Mesodermal cell (in vitro differentiated cells): ENCODE measurements at regions not wholly inside any gene's neighbourhood (a gene's known extent, or its start where the extent isn't known, plus 50 kb on each side); places are given as distances from the start of the nearest gene placed in this dataset.

ENCODE experiments used
- H3K27ac ChIP-seq: 2 replicates; pipeline ENCODE4 v1.7.0; 2013; ENCODE audit warnings: mild to moderate bottlenecking, low read depth, low read length, moderate library complexity; ENCODE audit not compliant: severe bottlenecking
- H3K36me3 ChIP-seq: 2 replicates; pipeline ENCODE4 v1.7.1; 2013; ENCODE audit warnings: mild to moderate bottlenecking, low read length, moderate library complexity; ENCODE audit not compliant: control insufficient read depth, insufficient read depth
- H3K4me1 ChIP-seq: one replicate; pipeline ENCODE4 v1.7.1; 2013; ENCODE audit warnings: mild to moderate bottlenecking, low read length; ENCODE audit not compliant: insufficient read depth, control insufficient read depth, poor library complexity, severe bottlenecking
- H3K4me3 ChIP-seq: 2 replicates; pipeline ENCODE4 v1.7.0; 2013; ENCODE audit warnings: low read length, control low read depth, mild to moderate bottlenecking; ENCODE audit not compliant: insufficient read depth, poor library complexity, severe bottlenecking; ENCODE audit errors: extremely low read depth
- H3K9me3 ChIP-seq: 2 replicates; pipeline ENCODE4 v1.7.1; 2013; ENCODE audit warnings: mild to moderate bottlenecking, low read length, moderate library complexity; ENCODE audit not compliant: control insufficient read depth
- WGBS, 2 experiments: methylation state at CpG; one replicate each; pipeline ENCODE4 v1.1.5; 2013; ENCODE audit warnings: missing lambda C conversion rate in 2 of 2; ENCODE audit not compliant: insufficient coverage in 2 of 2; 5-methylcytosine and 5-hydroxymethylcytosine counted together

- Histone ChIP-seq H3K4me1 (no peaks in the 10 kb centered on the region), H3K27ac (no peak overlapping the region), H3K36me3 (no peaks in the 10 kb centered on the region), H3K4me3 (no peak overlapping the region), H3K9me3 (no peaks in the 10 kb centered on the region)
- WGBS, 2 experiments: 90 to 100% methylated on average over 1 of the region's 1 CpG
These were observed 201.6 kb upstream of the MEOX2 start for GRCh38 chr7:15888090-15888489.

GRCh38 chr7:15886626-15887025, 200.1 kb upstream of the MEOX2 start:
- no peak overlapping the region for H3K27ac ChIP-seq
- H3K36me3 ChIP-seq: no peaks in the 10 kb centered on the region
- H3K9me3 ChIP-seq: no peaks in the 10 kb centered on the region
- no CpG with 5 or more reads among the region's 1 CpG for WGBS, 2 experiments
- no peaks in the 10 kb centered on the region for H3K4me1 ChIP-seq
- no peak overlapping the region for H3K4me3 ChIP-seq

- WGBS, 2 experiments: 94 to 100% methylated on average over 2 of the region's 2 CpGs
- H3K36me3 ChIP-seq: no peaks in the 10 kb centered on the region
- H3K4me1 ChIP-seq: no peaks in the 10 kb centered on the region
- H3K27ac ChIP-seq: no peak overlapping the region
- H3K9me3 ChIP-seq: peaks cover 1% of the 10 kb centered on the region
- no peak overlapping the region for H3K4me3 ChIP-seq
These were observed 199.2 kb upstream of the MEOX2 start for GRCh38 chr7:15885678-15886077.

GRCh38 chr7:15874774-15875173, 188.3 kb upstream of the MEOX2 start:
- H3K36me3 ChIP-seq: no peaks in the 10 kb centered on the region
- H3K9me3 ChIP-seq: no peaks in the 10 kb centered on the region
- no peak overlapping the region for H3K27ac ChIP-seq
- no peak overlapping the region for H3K4me3 ChIP-seq
- H3K4me1 ChIP-seq: no peaks in the 10 kb centered on the region

- H3K4me1 ChIP-seq: no peaks in the 10 kb centered on the region
- H3K4me3 ChIP-seq: no peak overlapping the region
- no peak overlapping the region for H3K27ac ChIP-seq
- WGBS, 2 experiments: no CpG with 5 or more reads among the region's 1 CpG
- H3K36me3 ChIP-seq: no peaks in the 10 kb centered on the region
- H3K9me3 ChIP-seq: no peaks in the 10 kb centered on the region
These were observed 183.9 kb upstream of the MEOX2 start for GRCh38 chr7:15870347-15870746.

GRCh38 chr7:15867441-15867840, 181.0 kb upstream of the MEOX2 start:
- no peaks in the 10 kb centered on the region for H3K9me3 ChIP-seq
- peaks cover 2% of the 10 kb centered on the region for H3K4me1 ChIP-seq
- WGBS, 2 experiments: 100% methylated on average over 1 of the region's 1 CpG; no CpG with 5 or more reads in 1 of the 2 experiments
- H3K36me3 ChIP-seq: no peaks in the 10 kb centered on the region
- no peak overlapping the region for H3K27ac ChIP-seq
- no peak overlapping the region for H3K4me3 ChIP-seq

- Histone ChIP-seq H3K36me3 (no peaks in the 10 kb centered on the region), H3K27ac (no peak overlapping the region), H3K4me3 (no peak overlapping the region), H3K4me1 (peaks cover 4% of the 10 kb centered on the region), H3K9me3 (no peaks in the 10 kb centered on the region)
- no CpG with 5 or more reads among the region's 1 CpG for WGBS, 2 experiments
These were observed 180.3 kb upstream of the MEOX2 start for GRCh38 chr7:15866753-15867152.

- H3K9me3 ChIP-seq: no peaks in the 10 kb centered on the region
These were observed 178.1 kb upstream of the MEOX2 start for GRCh38 chr7:15864626-15864991.

GRCh38 chr7:15863951-15864625, 177.6 kb upstream of the MEOX2 start:
- Histone ChIP-seq H3K36me3 (no peaks in the 10 kb centered on the region), H3K27ac (no peak overlapping the region), H3K4me1 (peaks cover 4% of the 10 kb centered on the region), H3K4me3 (no peak overlapping the region), H3K9me3 (no peaks in the 10 kb centered on the region)
- WGBS, 2 experiments: 87 to 89% methylated on average over 3 to 4 of the region's 4 CpGs

More at GRCh38 chr7:15864626-15864991, 178.1 kb upstream of the MEOX2 start:
- Histone ChIP-seq H3K4me1 (peaks cover 4% of the 10 kb centered on the region), H3K36me3 (no peaks in the 10 kb centered on the region), H3K4me3 (no peak overlapping the region), H3K27ac (no peak overlapping the region)
- WGBS, 2 experiments: 81 to 93% methylated on average over 2 of the region's 2 CpGs

- H3K9me3 ChIP-seq: no peaks in the 10 kb centered on the region
- H3K4me1 ChIP-seq: peaks cover 4% of the 10 kb centered on the region
- H3K27ac ChIP-seq: no peak overlapping the region
- no peaks in the 10 kb centered on the region for H3K36me3 ChIP-seq
- no peak overlapping the region for H3K4me3 ChIP-seq
These were observed 176.3 kb upstream of the MEOX2 start for GRCh38 chr7:15862781-15863165.

GRCh38 chr7:15862016-15862780, 175.7 kb upstream of the MEOX2 start:
- Histone ChIP-seq H3K4me1 (peaks cover 4% of the 10 kb centered on the region), H3K36me3 (no peaks in the 10 kb centered on the region), H3K4me3 (no peak overlapping the region), H3K9me3 (no peaks in the 10 kb centered on the region), H3K27ac (no peak overlapping the region)
- 89 to 90% methylated on average over 3 of the region's 4 CpGs for WGBS, 2 experiments
